Testis (tissue), 2 donors: ENCODE measurements at regions not wholly inside any gene's neighbourhood (a gene's known extent, or its start where the extent isn't known, plus 50 kb on each side); places are given as distances from the start of the nearest gene placed in this dataset.
"Not testable (repeated sequence)": the region's sequence is repeated elsewhere in the genome, so short reads cannot be mapped to it uniquely, and the experiment has no call there.

Experiments used
- DNase-seq: peaks from one replicate; pipeline ENCODE4 v3.0.0-alpha.2; 2019
- H3K27ac ChIP-seq, 2 donors: fragments of 200-600 bp; sonication (generic); one replicate each; pipeline ENCODE4 v1.5.1; 2019
- H3K27me3 ChIP-seq: fragments of 200-600 bp; sonication (generic); one replicate; pipeline ENCODE4 v1.5.1; 2019
- H3K36me3 ChIP-seq: fragments of 200-600 bp; sonication (generic); one replicate; pipeline ENCODE4 v1.5.1; 2017; ENCODE audit warnings: low read depth; ENCODE audit errors: missing control alignments
- H3K4me1 ChIP-seq: fragments of 200-600 bp; sonication (generic); one replicate; pipeline ENCODE4 v1.5.1; 2019
- H3K4me3 ChIP-seq, 2 donors: fragments of 200-600 bp; sonication (generic); one replicate each; pipeline ENCODE4 v1.5.1; 2017 to 2019
- H3K9me3 ChIP-seq: fragments of 200-600 bp; sonication (generic); one replicate; pipeline ENCODE4 v1.5.1; 2017
- POLR2A ChIP-seq: fragments of 450-650 bp; IDR thresholded peaks from one replicate; pipeline ENCODE4 v1.6.1; 2017; ENCODE audit warnings: antibody characterized with exemption, mild to moderate bottlenecking, moderate library complexity
- WGBS, 2 donors: methylation state at CpG; one replicate each; pipeline ENCODE4 v1.1.5; 2018; 5-methylcytosine and 5-hydroxymethylcytosine counted together
- intact Hi-C: fragments of 100-400 bp; cut with DNase I; formaldehyde crosslinking; loops from one replicate; pipeline ENCODE4 v1.15.1; 2023; ENCODE audit warnings: low total_unique reads
- TF ChIP-seq, protein P1 (sequence below), 3 experiments: fragments of 450-650 bp in 2 of 3; fragments of 200-600 bp in 1 of 3; sonication (generic) in 1 of 3; IDR thresholded peaks; one replicate each; pipeline ENCODE4 v1.5.1; 2016 to 2019; ENCODE audit warnings: antibody characterized with exemption in 3 of 3, mild to moderate bottlenecking in 2 of 3, moderate library complexity in 1 of 3

DNA sequence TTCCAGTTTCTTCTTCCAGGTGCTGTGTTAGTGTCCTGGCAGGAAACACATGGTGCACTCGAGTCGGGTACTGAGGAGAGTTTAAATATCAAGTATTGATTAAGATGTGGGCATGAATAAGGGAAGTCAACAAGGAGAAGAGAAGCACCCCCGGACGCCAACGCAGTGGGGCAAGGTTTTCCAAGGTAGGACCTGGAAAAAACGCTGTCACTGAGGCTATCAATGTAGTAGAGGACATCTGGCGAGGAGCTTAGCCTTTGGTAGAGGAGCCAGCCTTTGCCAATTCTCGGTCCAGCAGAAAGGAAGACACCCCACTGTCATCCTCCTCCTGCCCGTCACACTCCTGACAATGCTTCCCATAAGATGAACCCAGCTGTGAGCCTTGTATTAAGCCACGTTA lies 159.6 kb downstream of the TEX36 start:
- 74 to 81% methylated on average over 10 of the region's 10 CpGs for WGBS, 2 donors
- H3K27me3 ChIP-seq, result no peaks in the 10 kb centered on the region
- no peak overlapping the region for H3K4me3 ChIP-seq
- H3K9me3 ChIP-seq, result no peaks in the 10 kb centered on the region
- H3K36me3 ChIP-seq, result no peaks in the 10 kb centered on the region
- H3K4me1 ChIP-seq, result no peaks in the 10 kb centered on the region
- TF ChIP-seq, protein P1, sequence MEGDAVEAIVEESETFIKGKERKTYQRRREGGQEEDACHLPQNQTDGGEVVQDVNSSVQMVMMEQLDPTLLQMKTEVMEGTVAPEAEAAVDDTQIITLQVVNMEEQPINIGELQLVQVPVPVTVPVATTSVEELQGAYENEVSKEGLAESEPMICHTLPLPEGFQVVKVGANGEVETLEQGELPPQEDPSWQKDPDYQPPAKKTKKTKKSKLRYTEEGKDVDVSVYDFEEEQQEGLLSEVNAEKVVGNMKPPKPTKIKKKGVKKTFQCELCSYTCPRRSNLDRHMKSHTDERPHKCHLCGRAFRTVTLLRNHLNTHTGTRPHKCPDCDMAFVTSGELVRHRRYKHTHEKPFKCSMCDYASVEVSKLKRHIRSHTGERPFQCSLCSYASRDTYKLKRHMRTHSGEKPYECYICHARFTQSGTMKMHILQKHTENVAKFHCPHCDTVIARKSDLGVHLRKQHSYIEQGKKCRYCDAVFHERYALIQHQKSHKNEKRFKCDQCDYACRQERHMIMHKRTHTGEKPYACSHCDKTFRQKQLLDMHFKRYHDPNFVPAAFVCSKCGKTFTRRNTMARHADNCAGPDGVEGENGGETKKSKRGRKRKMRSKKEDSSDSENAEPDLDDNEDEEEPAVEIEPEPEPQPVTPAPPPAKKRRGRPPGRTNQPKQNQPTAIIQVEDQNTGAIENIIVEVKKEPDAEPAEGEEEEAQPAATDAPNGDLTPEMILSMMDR (IDR thresholded peaks at IDR 0.05), result no peak
- no peak for TF ChIP-seq POLR2A
- DNase-seq, result no peak
- intact Hi-C loops, result no loop called here
- H3K27ac ChIP-seq, result no peak overlapping the region

DNA sequence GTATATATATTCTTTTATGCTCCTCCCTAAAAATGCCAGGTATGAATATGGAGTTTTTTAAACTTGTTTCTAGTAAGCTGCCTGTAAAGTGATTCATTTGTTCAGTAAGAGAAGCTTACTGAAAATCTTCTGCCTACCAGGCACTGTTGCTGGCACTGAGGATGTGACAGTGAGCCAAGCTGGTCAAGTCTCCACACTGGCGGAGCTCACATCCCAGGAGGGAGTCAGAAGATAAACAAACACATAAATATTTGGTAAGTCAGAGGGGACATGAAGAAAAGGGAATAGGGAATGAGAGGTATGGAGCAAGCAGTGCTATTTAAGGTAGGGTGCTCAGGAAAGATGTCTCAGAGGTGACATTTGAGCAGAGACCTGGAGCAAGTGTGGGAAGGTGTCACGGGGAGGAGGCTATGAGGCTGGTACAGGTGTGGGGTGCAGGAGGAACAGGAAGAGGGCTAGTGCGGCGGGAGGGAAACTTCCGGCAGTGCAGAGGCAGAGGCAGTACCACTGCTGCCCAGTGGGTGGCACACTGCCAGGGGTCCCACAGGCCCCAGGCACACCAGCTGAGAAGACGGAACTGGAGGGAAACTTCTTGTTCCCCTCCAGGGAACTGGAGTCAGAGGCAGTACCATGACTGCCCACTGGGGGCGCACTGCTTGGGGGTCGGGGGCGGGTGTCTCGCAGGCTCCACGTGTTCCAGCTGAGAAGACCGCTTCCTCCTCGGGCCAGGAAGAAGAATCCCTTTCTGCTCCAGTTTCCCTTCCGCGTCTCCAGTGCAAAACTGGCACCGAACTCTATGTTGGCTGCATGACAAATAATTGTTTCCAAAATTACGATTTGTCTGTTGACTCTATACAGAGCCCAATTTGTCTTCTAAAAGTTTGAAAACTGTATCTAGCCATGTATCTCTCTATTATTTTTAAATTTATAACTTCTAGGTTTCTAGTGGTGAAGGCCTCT lies 161.0 kb downstream of the TEX36 start:
- Histone ChIP-seq H3K9me3 (no peaks in the 10 kb centered on the region), H3K4me1 (no peaks in the 10 kb centered on the region), H3K36me3 (no peaks in the 10 kb centered on the region), H3K4me3 (no peak overlapping the region), H3K27me3 (no peaks in the 10 kb centered on the region), H3K27ac (peak overlapping the region in 1 of 2 donors; percentile 67)
- DNase-seq, result peak; percentile 62
- 19 to 32% methylated on average over 15 to 17 of the region's 17 CpGs for WGBS, 2 donors
- TF ChIP-seq POLR2A, result no peak
- TF ChIP-seq, protein P1 (IDR thresholded peaks at IDR 0.05), result peak in 2 of 3 experiments; percentile 60 to 81
- intact Hi-C loops, result no loop called here

DNA sequence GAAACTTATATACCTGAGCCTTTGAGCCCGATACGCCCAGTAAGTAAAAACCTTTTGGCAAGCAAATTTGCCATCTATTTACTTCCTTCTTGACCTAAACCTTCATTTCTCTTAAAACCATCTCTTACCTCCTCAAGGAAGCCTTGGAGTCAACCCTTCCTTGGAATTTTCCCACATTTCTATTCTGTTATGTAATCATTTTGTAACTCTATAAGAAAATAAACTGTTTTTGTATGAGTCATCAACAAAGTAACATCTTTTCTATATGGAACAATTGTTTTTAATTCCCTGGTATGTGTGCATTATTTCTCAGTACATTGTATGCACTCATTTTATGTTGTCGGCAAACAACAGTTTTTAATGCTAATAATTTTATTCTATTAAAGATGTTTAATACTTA lies 162.0 kb downstream of the TEX36 start:
- 91 to 97% methylated on average over 3 of the region's 3 CpGs for WGBS, 2 donors
- TF ChIP-seq, protein P1 (IDR thresholded peaks at IDR 0.05), result no peak
- TF ChIP-seq POLR2A, result no peak

DNA sequence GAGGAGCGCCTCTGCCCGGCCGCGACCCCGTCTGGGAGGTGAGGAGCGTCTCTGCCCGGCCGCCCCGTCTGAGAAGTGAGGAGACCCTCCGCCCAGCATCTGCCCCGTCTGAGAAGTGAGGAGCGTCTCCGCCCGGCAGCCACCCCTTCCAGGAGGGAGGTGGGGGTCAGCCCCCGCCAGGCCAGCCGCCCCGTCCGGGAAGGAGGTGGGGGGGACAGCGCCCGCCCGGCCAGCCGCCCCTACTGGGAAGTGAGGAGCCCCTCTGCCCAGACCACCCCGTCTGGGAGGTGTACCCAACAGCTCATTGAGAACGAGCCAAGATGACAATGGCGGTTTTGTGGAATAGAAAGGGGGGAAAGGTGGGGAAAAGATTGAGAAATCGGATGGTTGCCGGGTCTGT lies 164.6 kb downstream of the TEX36 start:
- H3K4me1 ChIP-seq, result peaks cover 11% of the 10 kb centered on the region
- H3K4me3 ChIP-seq, H3K9me3 ChIP-seq, H3K36me3 ChIP-seq, H3K27me3 ChIP-seq, H3K27ac ChIP-seq, intact Hi-C loops, DNase-seq: not testable (repeated sequence)
- 76 to 78% methylated on average over 13 to 18 of the region's 27 CpGs for WGBS, 2 donors

More for the DNA sequence above, 162.0 kb downstream of the TEX36 start:
- Histone ChIP-seq H3K9me3 (no peaks in the 10 kb centered on the region), H3K27me3 (no peaks in the 10 kb centered on the region), H3K36me3 (no peaks in the 10 kb centered on the region), H3K4me1 (no peaks in the 10 kb centered on the region), H3K4me3 (no peak overlapping the region), H3K27ac (no peak overlapping the region)
- DNase-seq, result no peak
- intact Hi-C loops, result no loop called here

DNA sequence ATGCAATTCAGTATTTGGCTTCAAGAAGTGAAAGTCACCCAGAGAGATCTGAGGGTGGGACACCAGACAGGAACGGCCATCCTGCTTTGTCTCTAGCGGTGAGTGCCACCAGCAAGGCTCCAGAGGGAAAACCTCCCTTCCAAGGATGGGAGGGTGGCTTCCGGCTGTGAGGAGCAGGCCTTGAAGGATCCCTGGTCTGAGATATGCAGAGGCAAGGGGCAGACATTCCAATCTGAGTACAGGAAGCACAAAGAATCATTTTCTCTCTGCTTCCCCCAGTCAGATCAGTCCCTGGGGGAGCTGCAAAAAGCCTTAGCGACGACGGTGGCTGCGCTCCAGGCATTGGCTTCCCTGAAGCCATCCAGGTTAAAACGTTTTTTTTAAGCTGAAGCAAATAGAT lies 167.4 kb downstream of the TEX36 start:
- Histone ChIP-seq H3K9me3 (no peaks in the 10 kb centered on the region), H3K27ac (no peak overlapping the region), H3K4me3 (no peak overlapping the region), H3K27me3 (no peaks in the 10 kb centered on the region), H3K36me3 (no peaks in the 10 kb centered on the region), H3K4me1 (peaks cover 11% of the 10 kb centered on the region)
- WGBS, 2 donors, result 38 to 39% methylated on average over 8 of the region's 8 CpGs
- no peak for TF ChIP-seq POLR2A
- TF ChIP-seq, protein P1 (IDR thresholded peaks at IDR 0.05), result no peak
- no peak for DNase-seq
- intact Hi-C loops, result no loop called here
